ENCODE measurements at regions not wholly inside any gene's neighbourhood (a gene's known extent, or its start where the extent isn't known, plus 50 kb on each side); places are given as distances from the start of the nearest gene placed in this dataset.

DNA sequence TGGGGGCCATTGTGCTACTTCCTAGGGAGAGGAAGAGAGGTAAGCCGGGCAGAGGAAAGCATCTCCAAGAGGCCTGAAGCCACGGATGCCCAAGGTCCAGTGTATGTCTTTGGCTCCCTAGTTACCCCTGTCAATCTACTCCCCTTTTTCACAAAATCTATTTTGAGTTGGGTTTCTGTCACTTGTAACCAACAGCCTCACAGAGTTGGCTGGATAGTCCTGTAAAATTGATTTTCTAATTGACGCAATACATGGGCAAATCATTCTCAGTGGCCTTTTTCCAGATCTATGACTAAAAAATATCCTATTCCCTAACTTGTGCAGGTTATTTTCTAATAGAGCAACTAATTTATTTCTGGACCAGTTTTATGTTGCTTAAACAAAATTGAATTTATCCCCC is 168.4 kb downstream of the IRS1 start:
- no peak overlapping the region for H4K5ac ChIP-seq (ENCODE audit: insufficient read length, low read depth, low read length)
- H3K79me1 ChIP-seq (ENCODE audit: insufficient read depth, low read depth, low read length, poor library complexity, severe bottlenecking) = no peaks in the 10 kb centered on the region
- no peaks in the 10 kb centered on the region for H3K23me2 ChIP-seq (ENCODE audit: insufficient read length, low read depth, low read length, poor library complexity, severe bottlenecking)
- no peak overlapping the region for H2BK20ac ChIP-seq (ENCODE audit: low read depth, low read length, poor library complexity, severe bottlenecking)
- no peak overlapping the region for H2BK15ac ChIP-seq (ENCODE audit: low read depth, low read length)
- H3K9ac ChIP-seq (ENCODE audit: extremely low read depth, insufficient read length, low read length) = no peak overlapping the region
- no peak overlapping the region for H3K14ac ChIP-seq (ENCODE audit: insufficient read depth, low read length)
- no peak overlapping the region for H3K4ac ChIP-seq (ENCODE audit: low read depth, low read length)
- no peaks in the 10 kb centered on the region for H4K20me1 ChIP-seq (ENCODE audit: control insufficient read depth, insufficient read depth, insufficient read length)
- H3K36me3 Mint-ChIP-seq (ENCODE audit: insufficient read depth in 1 of 3, low read depth in 3 of 3) = no peaks in the 10 kb centered on the region
- no peaks in the 10 kb centered on the region for H3K4me1 ChIP-seq (ENCODE audit: insufficient read depth, low read length)
- no peaks in the 10 kb centered on the region; the same call in 1 of the 2 replicates for H3K27me3 Mint-ChIP-seq (ENCODE audit: low read depth)
- H2BK5ac ChIP-seq (ENCODE audit: insufficient read length, low read length) = no peak overlapping the region
- no peak overlapping the region; a peak in 1 of 7 replicates for H3K27ac Mint-ChIP-seq
- no peak overlapping the region for H4K8ac ChIP-seq (replicated peaks; ENCODE audit: insufficient read length, low read depth, low read length)
- no peak overlapping the region for H2BK12ac ChIP-seq (ENCODE audit: insufficient read length, low read depth, low read length)
- H3K4me1 Mint-ChIP-seq = no peaks in the 10 kb centered on the region
- no peak overlapping the region for H4K91ac ChIP-seq (ENCODE audit: insufficient read length, low read depth, low read length)
- no peak overlapping the region for H3K4me3 Mint-ChIP-seq
- no peak overlapping the region for H3K18ac ChIP-seq (ENCODE audit: insufficient read length, low read depth, low read length)
- no peak overlapping the region for H3K27ac ChIP-seq (ENCODE audit: insufficient read length, low read depth, low read length)
- no peak overlapping the region for H3T11ph ChIP-seq (ENCODE audit: low read length)
- no peak overlapping the region for H2BK120ac ChIP-seq (ENCODE audit: low read depth, low read length, poor library complexity, severe bottlenecking)
- no CpG with 5 or more reads among the region's 3 CpGs for WGBS (ENCODE audit: extremely low coverage, insufficient read length, low lambda C conversion rate)
- H3K4me2 ChIP-seq (ENCODE audit: insufficient read depth, insufficient read length, low read length) = no peak overlapping the region
- H3K27me3 ChIP-seq (ENCODE audit: insufficient read depth, low read length) = no peaks in the 10 kb centered on the region
- TF ChIP-seq, protein P1, sequence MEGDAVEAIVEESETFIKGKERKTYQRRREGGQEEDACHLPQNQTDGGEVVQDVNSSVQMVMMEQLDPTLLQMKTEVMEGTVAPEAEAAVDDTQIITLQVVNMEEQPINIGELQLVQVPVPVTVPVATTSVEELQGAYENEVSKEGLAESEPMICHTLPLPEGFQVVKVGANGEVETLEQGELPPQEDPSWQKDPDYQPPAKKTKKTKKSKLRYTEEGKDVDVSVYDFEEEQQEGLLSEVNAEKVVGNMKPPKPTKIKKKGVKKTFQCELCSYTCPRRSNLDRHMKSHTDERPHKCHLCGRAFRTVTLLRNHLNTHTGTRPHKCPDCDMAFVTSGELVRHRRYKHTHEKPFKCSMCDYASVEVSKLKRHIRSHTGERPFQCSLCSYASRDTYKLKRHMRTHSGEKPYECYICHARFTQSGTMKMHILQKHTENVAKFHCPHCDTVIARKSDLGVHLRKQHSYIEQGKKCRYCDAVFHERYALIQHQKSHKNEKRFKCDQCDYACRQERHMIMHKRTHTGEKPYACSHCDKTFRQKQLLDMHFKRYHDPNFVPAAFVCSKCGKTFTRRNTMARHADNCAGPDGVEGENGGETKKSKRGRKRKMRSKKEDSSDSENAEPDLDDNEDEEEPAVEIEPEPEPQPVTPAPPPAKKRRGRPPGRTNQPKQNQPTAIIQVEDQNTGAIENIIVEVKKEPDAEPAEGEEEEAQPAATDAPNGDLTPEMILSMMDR (conservative IDR thresholded peaks at IDR 0.05) = no peak
- H3K23ac ChIP-seq (ENCODE audit: insufficient read length, low read depth, low read length) = no peak overlapping the region
- no peak for DNase-seq
- H2AFZ ChIP-seq (ENCODE audit: low read length) = no peak overlapping the region
- H3K9me3 Mint-ChIP-seq = no peaks in the 10 kb centered on the region; a peak in 1 of 5 replicates
- no peak overlapping the region for H2AK5ac ChIP-seq (ENCODE audit: insufficient read length, low read length)
- no peak overlapping the region for H3K56ac ChIP-seq (ENCODE audit: insufficient read length, low read depth, low read length)
- no peaks in the 10 kb centered on the region for H3K9me3 ChIP-seq (ENCODE audit: control insufficient read depth, low read depth, low read length)
- no peaks in the 10 kb centered on the region; the same call in 1 of the 2 replicates for H3K79me2 ChIP-seq (ENCODE audit: insufficient read depth, low read length)

All from H9 (cell line).